Natural killer cell (primary cell): ENCODE measurements at regions not wholly inside any gene's neighbourhood (a gene's known extent, or its start where the extent isn't known, plus 50 kb on each side); places are given as distances from the start of the nearest gene placed in this dataset.
"Not testable (repeated sequence)": the region's sequence is repeated elsewhere in the genome, so short reads cannot be mapped to it uniquely, and the experiment has no call there.

Experiments
- ATAC-seq, 3 donors: fragments of 150-1000 bp in 2 of 3; fragments of 200-7000 bp in 1 of 3; cut with Tn5 transposase; 1 replicate in 1 of 3; 2 replicates in 2 of 3; pipeline ENCODE4 v1.10.0; 2021; ENCODE audit warnings: mild to moderate bottlenecking in 2 of 3, moderate library complexity in 2 of 3
- DNase-seq, 2 donors: peaks; one replicate each; pipeline versions ENCODE4 v3.0.0 to v3.0.0-alpha.2; 2013 to 2021; ENCODE audit warnings: mixed read lengths in 1 of 2
- H3K27ac ChIP-seq: one replicate; pipeline ENCODE4 v1.5.1; 2013; ENCODE audit warnings: mild to moderate bottlenecking, low read length
- H3K27me3 ChIP-seq: one replicate; pipeline ENCODE4 v1.6.1; 2013; ENCODE audit warnings: low read length; ENCODE audit not compliant: control insufficient read depth, insufficient read depth
- H3K36me3 ChIP-seq: one replicate; pipeline ENCODE4 v1.6.1; 2013; ENCODE audit warnings: low read length; ENCODE audit not compliant: control insufficient read depth, insufficient read depth
- H3K4me1 ChIP-seq: one replicate; pipeline ENCODE4 v1.6.1; 2013; ENCODE audit warnings: low read length; ENCODE audit not compliant: control insufficient read depth, insufficient read depth
- H3K4me3 ChIP-seq: one replicate; pipeline ENCODE4 v1.5.1; 2013; ENCODE audit warnings: low read length
- H3K9me3 ChIP-seq: one replicate; pipeline ENCODE4 v1.6.1; 2013; ENCODE audit warnings: low read length; ENCODE audit not compliant: control insufficient read depth, insufficient read depth
- H3K27ac Mint-ChIP-seq, 2 donors: one replicate each; pipeline ENCODE4 v1.8.0; 2022; ENCODE audit warnings: mild to moderate bottlenecking in 2 of 2, mixed read lengths in 2 of 2, moderate library complexity in 1 of 2
- H3K27me3 Mint-ChIP-seq, 2 donors: one replicate each; pipeline ENCODE4 v1.8.0; 2022; ENCODE audit warnings: low read depth in 2 of 2, mixed read lengths in 2 of 2
- H3K36me3 Mint-ChIP-seq: one replicate; pipeline ENCODE4 v1.8.0; 2022; ENCODE audit warnings: mixed read lengths
- H3K4me1 Mint-ChIP-seq, 2 donors: one replicate each; pipeline ENCODE4 v1.8.0; 2022; ENCODE audit warnings: mixed read lengths in 2 of 2
- H3K4me3 Mint-ChIP-seq: one replicate; pipeline ENCODE4 v1.8.0; 2022; ENCODE audit warnings: mild to moderate bottlenecking, moderate library complexity, mixed read lengths
- H3K9me3 Mint-ChIP-seq, 2 donors: one replicate each; pipeline ENCODE4 v1.8.0; 2022; ENCODE audit warnings: mixed read lengths in 2 of 2
- WGBS: methylation state at CpG from one replicate; pipeline ENCODE4 v1.1.7; 2013; ENCODE audit warnings: missing lambda C conversion rate; ENCODE audit not compliant: insufficient coverage; 5-methylcytosine and 5-hydroxymethylcytosine counted together
- intact Hi-C: fragments of 100-400 bp; cut with micrococcal nuclease; formaldehyde crosslinking; loops from one replicate; pipeline ENCODE4 v1.14.2; 2022
- TF ChIP-seq, protein P1 (sequence below): fragments of 200-600 bp; IDR thresholded peaks from one replicate; pipeline ENCODE4 v1.8.0; 2022; ENCODE audit warnings: antibody characterized with exemption

DNA sequence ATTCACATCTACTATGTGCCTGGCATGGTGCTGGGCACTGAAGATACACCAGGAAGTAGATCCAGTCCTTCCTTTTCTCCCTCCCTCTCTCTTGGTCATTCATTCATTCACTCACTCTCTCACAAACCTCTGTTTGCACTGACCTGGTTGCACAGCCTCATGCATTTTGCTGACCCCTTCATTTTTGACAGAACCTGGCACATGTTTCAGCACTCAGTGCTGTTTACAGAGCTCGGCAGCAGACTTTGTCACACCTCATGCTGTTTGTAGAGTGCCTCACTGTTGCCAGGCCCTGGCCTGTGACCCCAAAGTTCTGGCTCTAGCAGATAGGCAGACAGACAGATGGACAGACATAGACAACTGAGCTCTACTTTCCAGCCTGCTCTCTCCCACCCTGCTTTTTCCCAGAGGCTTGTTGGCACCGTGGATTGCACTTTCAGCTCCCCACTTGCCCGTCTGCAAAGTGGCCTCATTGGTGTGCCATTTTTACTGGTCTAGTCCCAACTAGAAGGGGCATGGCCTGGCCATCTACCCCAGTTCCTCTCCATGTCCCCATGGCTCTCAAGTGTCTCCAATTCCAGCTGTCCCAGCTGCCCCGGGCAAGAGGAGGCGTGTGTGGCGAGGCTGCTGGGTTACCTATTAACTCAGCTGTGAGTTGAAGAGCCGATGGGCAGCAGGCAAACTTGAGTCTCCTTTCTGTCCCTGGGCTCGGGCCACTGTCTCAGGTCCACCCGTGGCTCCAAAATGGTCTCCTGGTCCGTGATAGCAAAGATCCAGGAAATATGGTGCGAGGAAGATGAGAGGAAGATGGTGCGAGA, 277.0 kb upstream of the TEKT4 start:
- intact Hi-C loops, H3K27me3 Mint-ChIP-seq, H3K4me3 Mint-ChIP-seq, H3K9me3 Mint-ChIP-seq, H3K4me3 ChIP-seq, H3K27ac ChIP-seq, H3K4me1 Mint-ChIP-seq, ATAC-seq, H3K27ac Mint-ChIP-seq, H3K9me3 ChIP-seq, H3K4me1 ChIP-seq, H3K36me3 Mint-ChIP-seq, H3K27me3 ChIP-seq, H3K36me3 ChIP-seq, DNase-seq: not testable (repeated sequence)
- 83% methylated on average over 10 of the region's 12 CpGs for WGBS

DNA sequence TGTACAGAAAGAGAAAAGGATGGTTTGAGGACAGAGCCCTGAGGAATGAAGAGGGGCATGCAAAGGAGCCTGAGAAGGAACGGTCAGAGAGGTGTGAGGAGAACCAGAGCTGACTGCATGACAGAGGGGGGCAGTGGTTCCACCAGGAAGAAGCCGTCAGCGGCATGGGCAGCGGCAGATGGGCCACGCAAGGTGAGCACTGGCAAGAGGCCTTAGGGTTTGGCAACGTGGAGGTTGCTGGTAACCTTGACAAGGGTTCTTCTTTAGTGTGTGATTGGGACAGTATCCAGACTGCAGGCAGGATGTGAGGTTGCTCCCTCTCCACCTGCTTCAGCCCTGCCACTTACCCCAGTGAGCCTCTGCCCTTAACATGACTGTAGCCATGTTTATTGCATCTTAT, 275.3 kb upstream of the TEKT4 start:
- H3K27ac Mint-ChIP-seq, H3K36me3 Mint-ChIP-seq, H3K4me3 ChIP-seq, H3K9me3 Mint-ChIP-seq, H3K27me3 Mint-ChIP-seq, ATAC-seq, H3K4me1 ChIP-seq, H3K4me3 Mint-ChIP-seq, H3K27ac ChIP-seq, H3K9me3 ChIP-seq, H3K27me3 ChIP-seq, DNase-seq, H3K4me1 Mint-ChIP-seq, intact Hi-C loops, H3K36me3 ChIP-seq: not testable (repeated sequence)
- WGBS: 79% methylated on average over 6 of the region's 6 CpGs

- H3K27ac ChIP-seq: not testable (repeated sequence)
Measured at GRCh38 chr2:94598075-94598713, 273.0 kb upstream of the TEKT4 start.

DNA sequence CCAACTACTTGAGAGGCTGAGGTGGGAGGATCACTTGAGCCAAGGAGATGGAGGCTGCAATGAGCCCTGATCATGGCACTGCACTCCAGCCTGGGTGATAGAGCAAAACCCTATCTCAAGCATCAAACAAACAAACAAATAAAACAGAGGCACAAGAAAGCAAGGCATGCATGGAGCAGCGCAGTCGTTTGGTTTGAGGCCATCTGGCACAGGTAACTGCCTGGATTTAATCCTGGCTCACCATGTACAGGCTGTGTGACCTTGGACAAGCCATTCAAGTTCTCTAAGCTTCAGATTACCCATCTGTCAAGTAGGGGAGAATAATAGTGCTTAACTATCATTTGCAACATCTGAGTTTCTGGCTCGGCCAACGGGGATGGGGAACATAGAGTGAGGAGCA, 270.3 kb upstream of the TEKT4 start:
- intact Hi-C loops, H3K36me3 Mint-ChIP-seq, DNase-seq, H3K27me3 Mint-ChIP-seq, H3K4me1 Mint-ChIP-seq, H3K4me1 ChIP-seq, ATAC-seq, H3K4me3 ChIP-seq, H3K27me3 ChIP-seq, H3K36me3 ChIP-seq, H3K4me3 Mint-ChIP-seq, H3K27ac Mint-ChIP-seq, H3K9me3 ChIP-seq, H3K27ac ChIP-seq, H3K9me3 Mint-ChIP-seq: not testable (repeated sequence)
- WGBS: 91% methylated on average over 2 of the region's 4 CpGs

More at GRCh38 chr2:94598075-94598713, 273.0 kb upstream of the TEKT4 start:
- 56% methylated on average over 7 of the region's 9 CpGs for WGBS
- H3K27ac Mint-ChIP-seq, H3K9me3 ChIP-seq, H3K36me3 Mint-ChIP-seq, H3K4me3 Mint-ChIP-seq, H3K27me3 ChIP-seq, intact Hi-C loops, H3K4me1 Mint-ChIP-seq, ATAC-seq, H3K27me3 Mint-ChIP-seq, DNase-seq, H3K36me3 ChIP-seq, H3K4me1 ChIP-seq, H3K4me3 ChIP-seq, H3K9me3 Mint-ChIP-seq: not testable (repeated sequence)

DNA sequence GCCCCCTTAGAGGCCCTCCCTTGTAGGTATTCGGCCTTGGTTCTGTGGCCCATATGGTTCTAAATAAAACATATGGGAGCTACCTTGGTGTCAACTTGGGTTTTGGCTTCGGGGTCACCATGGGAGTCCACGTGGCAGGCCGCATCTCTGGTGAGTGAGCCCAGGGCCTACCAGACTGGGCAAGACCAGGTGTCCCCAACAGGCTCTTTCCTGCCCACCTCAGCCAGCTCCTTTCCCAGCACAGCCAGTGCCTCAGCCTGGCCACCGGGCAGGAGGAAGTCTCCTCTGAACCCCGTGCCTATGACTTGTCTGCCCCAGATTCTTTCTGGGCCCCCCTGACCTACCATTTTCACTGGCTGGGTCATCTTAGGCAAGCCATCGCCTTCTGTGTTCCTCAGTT, 268.8 kb upstream of the TEKT4 start:
- no peak overlapping the region for H3K4me3 Mint-ChIP-seq
- no peaks in the 10 kb centered on the region for H3K27me3 Mint-ChIP-seq
- Histone ChIP-seq H3K27me3 (no peaks in the 10 kb centered on the region), H3K4me3 (no peak overlapping the region), H3K4me1 (no peaks in the 10 kb centered on the region), H3K27ac (no peak overlapping the region), H3K9me3 (no peaks in the 10 kb centered on the region), H3K36me3 (no peaks in the 10 kb centered on the region)
- no peaks in the 10 kb centered on the region for H3K36me3 Mint-ChIP-seq
- intact Hi-C loops: no loop called here
- TF ChIP-seq, protein P1, sequence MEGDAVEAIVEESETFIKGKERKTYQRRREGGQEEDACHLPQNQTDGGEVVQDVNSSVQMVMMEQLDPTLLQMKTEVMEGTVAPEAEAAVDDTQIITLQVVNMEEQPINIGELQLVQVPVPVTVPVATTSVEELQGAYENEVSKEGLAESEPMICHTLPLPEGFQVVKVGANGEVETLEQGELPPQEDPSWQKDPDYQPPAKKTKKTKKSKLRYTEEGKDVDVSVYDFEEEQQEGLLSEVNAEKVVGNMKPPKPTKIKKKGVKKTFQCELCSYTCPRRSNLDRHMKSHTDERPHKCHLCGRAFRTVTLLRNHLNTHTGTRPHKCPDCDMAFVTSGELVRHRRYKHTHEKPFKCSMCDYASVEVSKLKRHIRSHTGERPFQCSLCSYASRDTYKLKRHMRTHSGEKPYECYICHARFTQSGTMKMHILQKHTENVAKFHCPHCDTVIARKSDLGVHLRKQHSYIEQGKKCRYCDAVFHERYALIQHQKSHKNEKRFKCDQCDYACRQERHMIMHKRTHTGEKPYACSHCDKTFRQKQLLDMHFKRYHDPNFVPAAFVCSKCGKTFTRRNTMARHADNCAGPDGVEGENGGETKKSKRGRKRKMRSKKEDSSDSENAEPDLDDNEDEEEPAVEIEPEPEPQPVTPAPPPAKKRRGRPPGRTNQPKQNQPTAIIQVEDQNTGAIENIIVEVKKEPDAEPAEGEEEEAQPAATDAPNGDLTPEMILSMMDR: no peak
- DNase-seq (no peak), ATAC-seq (no peak)
- no peak overlapping the region for H3K27ac Mint-ChIP-seq
- 76% methylated on average over 7 of the region's 7 CpGs for WGBS
- peaks cover 0 to 3% of the 10 kb centered on the region in 2 donors for H3K4me1 Mint-ChIP-seq
- H3K9me3 Mint-ChIP-seq: peaks cover 7% of the 10 kb centered on the region in 2 donors
